ENCODE measurements at regions not wholly inside any gene's neighbourhood (a gene's known extent, or its start where the extent isn't known, plus 50 kb on each side); places are given as distances from the start of the nearest gene placed in this dataset.

GRCh38 chr13:74681891-74682290 is 547.7 kb upstream of the KLF12 start:
- Histone ChIP-seq H4K20me1 (ENCODE audit: low read depth) (no peaks in the 10 kb centered on the region), H3K36me3 (no peaks in the 10 kb centered on the region), H3K27ac (no peak overlapping the region), H3K4me2 (no peak overlapping the region), H3K27me3 (no peaks in the 10 kb centered on the region), H2AFZ (replicated peaks) (no peak overlapping the region), H3K9me3 (ENCODE audit: low read depth) (no peaks in the 10 kb centered on the region), H3K4me3 (no peak overlapping the region), H3K79me2 (ENCODE audit: low read depth) (no peaks in the 10 kb centered on the region), H3K9ac (no peak overlapping the region), H3F3A (ENCODE audit: low read depth) (no peaks in the 10 kb centered on the region), H3K4me1 (no peaks in the 10 kb centered on the region)
- DNase-seq (ENCODE audit: low spot score): no peak
- peaks cover 43% of the 10 kb centered on the region for H3K9me3 Mint-ChIP-seq
- TF ChIP-seq EZH2 (IDR thresholded peaks at IDR 0.05) (no peak), EZH2phosphoT487 (IDR thresholded peaks at IDR 0.05) (no peak), CTCF (IDR thresholded peaks at IDR 0.05) (no peak)
- no peaks in the 10 kb centered on the region for H3K27me3 Mint-ChIP-seq (ENCODE audit: insufficient read depth, low read depth)
- no peak overlapping the region for H3K27ac Mint-ChIP-seq
- H3K36me3 Mint-ChIP-seq: peaks cover 12% of the 10 kb centered on the region
- peaks cover 8% of the 10 kb centered on the region for H3K4me1 Mint-ChIP-seq
- H3K4me3 Mint-ChIP-seq: no peak overlapping the region

GRCh38 chr13:74678308-74678965 is 544.2 kb upstream of the KLF12 start:
- Histone ChIP-seq H3K4me1 (no peaks in the 10 kb centered on the region), H3K9ac (no peak overlapping the region), H3K9me3 (ENCODE audit: low read depth) (no peaks in the 10 kb centered on the region), H3K4me2 (no peak overlapping the region), H3K27ac (no peak overlapping the region), H3F3A (ENCODE audit: low read depth) (no peaks in the 10 kb centered on the region), H3K36me3 (no peaks in the 10 kb centered on the region), H3K27me3 (no peaks in the 10 kb centered on the region), H4K20me1 (ENCODE audit: low read depth) (no peaks in the 10 kb centered on the region), H3K4me3 (no peak overlapping the region), H3K79me2 (ENCODE audit: low read depth) (no peaks in the 10 kb centered on the region), H2AFZ (replicated peaks) (no peak overlapping the region)
- Mint-ChIP-seq H3K4me1 (peaks cover 18% of the 10 kb centered on the region), H3K27me3 (ENCODE audit: insufficient read depth, low read depth) (no peaks in the 10 kb centered on the region), H3K4me3 (no peak overlapping the region), H3K36me3 (no peaks in the 10 kb centered on the region), H3K9me3 (peaks cover 10% of the 10 kb centered on the region), H3K27ac (no peak overlapping the region)
- no peak for DNase-seq (ENCODE audit: low spot score)
- TF ChIP-seq EZH2 (IDR thresholded peaks at IDR 0.05) (no peak), CTCF (IDR thresholded peaks at IDR 0.05) (no peak), EZH2phosphoT487 (IDR thresholded peaks at IDR 0.05) (no peak)

DNA sequence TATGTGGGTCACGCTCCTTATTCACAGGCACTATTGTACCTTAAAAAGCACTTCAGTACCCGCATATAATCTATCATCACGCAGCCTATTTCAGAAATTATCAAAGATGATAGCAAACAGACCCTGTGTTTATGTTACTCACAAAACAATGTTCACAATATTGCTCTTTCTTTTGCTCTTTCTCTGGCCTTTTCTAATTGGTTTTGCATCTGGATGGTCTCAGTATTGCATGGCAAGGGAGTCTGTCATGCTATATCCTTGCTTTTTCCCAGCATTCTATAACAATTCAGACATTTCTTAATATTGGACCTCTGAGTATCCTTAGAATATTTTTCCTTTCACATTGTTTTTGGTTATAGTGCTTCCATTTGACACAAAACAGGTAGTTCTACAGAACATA is 541.8 kb upstream of the KLF12 start:
- no peaks in the 10 kb centered on the region for H3K36me3 Mint-ChIP-seq
- H4K20me1 ChIP-seq (ENCODE audit: low read depth): no peaks in the 10 kb centered on the region
- no peak overlapping the region for H3K4me3 ChIP-seq
- H2AFZ ChIP-seq (replicated peaks): peak overlapping the region; percentile 8
- no peaks in the 10 kb centered on the region for H3K27me3 ChIP-seq
- no peaks in the 10 kb centered on the region for H3K36me3 ChIP-seq
- H3K9me3 ChIP-seq (ENCODE audit: low read depth): no peaks in the 10 kb centered on the region
- H3K4me1 ChIP-seq: no peaks in the 10 kb centered on the region
- H3K27ac ChIP-seq: no peak overlapping the region
- peaks cover 3% of the 10 kb centered on the region for H3K9me3 Mint-ChIP-seq
- no peaks in the 10 kb centered on the region for H3K27me3 Mint-ChIP-seq (ENCODE audit: insufficient read depth, low read depth)
- no peak overlapping the region for H3K4me3 Mint-ChIP-seq
- H3K9ac ChIP-seq: no peak overlapping the region
- peaks cover 18% of the 10 kb centered on the region for H3K4me1 Mint-ChIP-seq
- TF ChIP-seq EZH2phosphoT487 (IDR thresholded peaks at IDR 0.05) (no peak), EZH2 (IDR thresholded peaks at IDR 0.05) (no peak), CTCF (IDR thresholded peaks at IDR 0.05) (no peak)
- H3K27ac Mint-ChIP-seq: no peak overlapping the region
- H3K79me2 ChIP-seq (ENCODE audit: low read depth): no peaks in the 10 kb centered on the region
- DNase-seq (ENCODE audit: low spot score): no peak
- no peak overlapping the region for H3K4me2 ChIP-seq
- no peaks in the 10 kb centered on the region for H3F3A ChIP-seq (ENCODE audit: low read depth)

All from neural progenitor cell (in vitro differentiated cells).